GM12865 (cell line): ENCODE measurements at regions not wholly inside any gene's neighbourhood (a gene's known extent, or its start where the extent isn't known, plus 50 kb on each side); places are given as distances from the start of the nearest gene placed in this dataset.

Source experiments
- DNase-seq: peaks from one replicate; pipeline ENCODE4 v3.0.0; 2010; ENCODE audit warnings: low read depth
- H3K4me3 ChIP-seq: 2 replicates; pipeline ENCODE4 v1.5.1; 2011; ENCODE audit warnings: mild to moderate bottlenecking, low read depth, low read length, control low read depth
- CTCF ChIP-seq: IDR thresholded peaks from 2 replicates; pipeline ENCODE4 v1.5.1; 2011; ENCODE audit warnings: low read length, control low read depth, low read depth, inconsistent platforms; ENCODE audit not compliant: insufficient read depth; ENCODE audit errors: missing control alignments

- no peak for TF ChIP-seq CTCF
- no peak for DNase-seq
These were observed 162.0 kb upstream of the SOX11 start for GRCh38 chr2:5530011-5530696.

GRCh38 chr2:5535301-5535700, 156.9 kb upstream of the SOX11 start:
- H3K4me3 ChIP-seq = no peak overlapping the region
- no peak for DNase-seq
- TF ChIP-seq CTCF = no peak

More at GRCh38 chr2:5530011-5530696, 162.0 kb upstream of the SOX11 start:
- H3K4me3 ChIP-seq = no peak overlapping the region

GRCh38 chr2:5537180-5537688, 154.9 kb upstream of the SOX11 start:
- no peak for DNase-seq
- no peak overlapping the region for H3K4me3 ChIP-seq
- TF ChIP-seq CTCF = no peak

- no peak overlapping the region for H3K4me3 ChIP-seq
- no peak for DNase-seq
- no peak for TF ChIP-seq CTCF
These were observed 153.9 kb upstream of the SOX11 start for GRCh38 chr2:5538313-5538712.

GRCh38 chr2:5538772-5539171, 153.4 kb upstream of the SOX11 start:
- no peak for TF ChIP-seq CTCF
- H3K4me3 ChIP-seq = no peak overlapping the region
- no peak for DNase-seq

- no peak overlapping the region for H3K4me3 ChIP-seq
- no peak for DNase-seq
- TF ChIP-seq CTCF = no peak
These were observed 152.7 kb upstream of the SOX11 start for GRCh38 chr2:5539282-5540165.
